PC-9 (cell line): ENCODE measurements at regions not wholly inside any gene's neighbourhood (a gene's known extent, or its start where the extent isn't known, plus 50 kb on each side); places are given as distances from the start of the nearest gene placed in this dataset.

Experiments
- BruUV-seq: library from RNA; stranded (reverse); fragments of 400-500 nt; replicated peaks from 2 replicates; lab custom pipeline; 2021; lab: Mats Ljungman, UMichigan
- CTCF ChIA-PET: fragments of 300-600 bp; sonication (Branson Sonifier 250); formaldehyde crosslinking; loops from one replicate; lab custom pipeline; 2022; ENCODE audit warnings: antibody characterized with exemption; lab: Charles Lee
- POLR2A ChIA-PET: fragments of 300-600 bp; sonication (Branson Sonifier 250); formaldehyde crosslinking; loops from one replicate; lab custom pipeline; 2022; ENCODE audit warnings: antibody characterized with exemption; ENCODE audit not compliant: unreplicated experiment; lab: Charles Lee
- DNase-seq, 2 experiments: peaks; one replicate each; pipeline versions ENCODE4 v3.0.0 to v3.0.0-alpha.2; 2015 to 2022; ENCODE audit warnings: mixed read lengths in 1 of 2
- H2AFZ ChIP-seq: fragments of 200-600 bp; sonication (generic); 2 replicates; pipeline ENCODE4 v1.8.1; 2017; ENCODE audit warnings: antibody characterized with exemption
- H3F3A ChIP-seq: fragments of 200-600 bp; sonication (generic); 2 replicates; pipeline ENCODE4 v1.8.1; 2017; ENCODE audit warnings: antibody characterized with exemption, mild to moderate bottlenecking, low read depth; ENCODE audit not compliant: insufficient read depth
- H3K27ac ChIP-seq: fragments of 200-600 bp; sonication (generic); 2 replicates; pipeline ENCODE4 v1.6.1; 2016; ENCODE audit warnings: mixed run types
- H3K27me3 ChIP-seq: fragments of 200-600 bp; sonication (generic); 2 replicates; pipeline ENCODE4 v1.6.1; 2016; ENCODE audit warnings: low read depth, mixed run types; ENCODE audit not compliant: insufficient read depth
- H3K36me3 ChIP-seq: fragments of 200-600 bp; sonication (generic); 2 replicates; pipeline ENCODE4 v1.6.1; 2016; ENCODE audit warnings: low read depth, mixed run types
- H3K4me1 ChIP-seq: fragments of 200-600 bp; sonication (generic); replicated peaks from 2 replicates; pipeline ENCODE4 v1.6.1; 2016; ENCODE audit warnings: mixed run types; ENCODE audit not compliant: insufficient read depth
- H3K4me2 ChIP-seq: fragments of 200-600 bp; sonication (generic); 2 replicates; pipeline ENCODE4 v1.6.1; 2017; ENCODE audit warnings: mixed run types
- H3K4me3 ChIP-seq: fragments of 200-600 bp; sonication (generic); 2 replicates; pipeline ENCODE4 v1.6.1; 2016; ENCODE audit warnings: mixed run types
- H3K79me2 ChIP-seq: fragments of 200-600 bp; sonication (generic); 2 replicates; pipeline ENCODE4 v1.6.1; 2017; ENCODE audit warnings: low read depth, mixed run types
- H3K9me2 ChIP-seq: fragments of 200-600 bp; sonication (generic); 2 replicates; pipeline ENCODE4 v1.8.1; 2017; ENCODE audit warnings: mild to moderate bottlenecking; ENCODE audit not compliant: insufficient read depth
- H3K9me3 ChIP-seq: fragments of 200-600 bp; sonication (generic); 2 replicates; pipeline ENCODE4 v1.8.1; 2016; ENCODE audit warnings: low read depth; ENCODE audit not compliant: insufficient read depth
- H4K20me1 ChIP-seq: fragments of 200-600 bp; sonication (generic); 2 replicates; pipeline ENCODE4 v1.8.1; 2017; ENCODE audit not compliant: insufficient read depth
- CTCF ChIP-seq: fragments of 200-600 bp; sonication (generic); conservative IDR thresholded peaks from 2 replicates; pipeline ENCODE4 v1.6.1; 2017; ENCODE audit warnings: mixed run types, antibody characterized with exemption, mild to moderate bottlenecking, moderate library complexity
- EZH2 ChIP-seq: fragments of 200-600 bp; sonication (generic); IDR thresholded peaks from 2 replicates; pipeline ENCODE4 v1.8.0; 2017; ENCODE audit warnings: antibody characterized with exemption, low read depth
- intact Hi-C: fragments of 100-400 bp; cut with micrococcal nuclease; formaldehyde crosslinking; loops from one replicate; pipeline ENCODE4 v1.10.0; 2022; ENCODE audit not compliant: unreplicated experiment

DNA sequence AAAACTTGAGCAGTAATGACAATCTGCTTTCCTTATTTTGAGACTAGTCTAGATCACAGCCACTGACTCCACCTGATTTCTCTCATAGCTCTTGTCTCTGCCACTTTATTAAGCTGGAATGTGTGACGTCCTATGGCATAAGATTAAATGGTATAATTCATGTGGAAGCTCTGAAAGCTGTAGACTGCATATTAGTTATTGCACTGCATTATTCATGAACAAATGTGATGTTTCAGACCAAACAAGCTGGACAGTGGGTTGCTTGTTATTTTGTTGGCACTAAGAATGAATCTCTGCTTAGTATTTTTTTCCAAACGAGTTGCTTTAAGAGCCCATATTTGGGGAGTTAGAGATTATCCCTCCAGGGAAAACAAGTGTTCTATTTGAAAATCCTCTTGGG lies 1218.5 kb downstream of the SUCLG1 start:
- no peaks in the 10 kb centered on the region for H4K20me1 ChIP-seq
- TF ChIP-seq CTCF (no peak), EZH2 (no peak)
- no peaks in the 10 kb centered on the region for H3K79me2 ChIP-seq
- intact Hi-C loops, result no loop called here
- no peak overlapping the region for H3K4me3 ChIP-seq
- H3K4me1 ChIP-seq, result no peaks in the 10 kb centered on the region
- CTCF ChIA-PET, result no interaction called here
- DNase-seq, result no peak
- no TSS peak for BruUV-seq
- H3F3A ChIP-seq, result no peaks in the 10 kb centered on the region
- H3K36me3 ChIP-seq, result no peaks in the 10 kb centered on the region
- POLR2A ChIA-PET, result no interaction called here
- H3K4me2 ChIP-seq, result no peak overlapping the region
- H3K27ac ChIP-seq, result no peak overlapping the region
- H3K27me3 ChIP-seq, result no peaks in the 10 kb centered on the region
- H3K9me2 ChIP-seq, result no peaks in the 10 kb centered on the region
- no peak overlapping the region for H2AFZ ChIP-seq
- no peaks in the 10 kb centered on the region for H3K9me3 ChIP-seq

GRCh38 chr2:83238111-83238510 lies 1221.0 kb downstream of the SUCLG1 start:
- H3K4me2 ChIP-seq, result no peak overlapping the region
- H2AFZ ChIP-seq, result no peak overlapping the region
- TF ChIP-seq CTCF (no peak), EZH2 (no peak)
- no peaks in the 10 kb centered on the region for H3K36me3 ChIP-seq
- H3K9me3 ChIP-seq, result no peaks in the 10 kb centered on the region
- no peaks in the 10 kb centered on the region for H3K9me2 ChIP-seq
- ChIA-PET POLR2A (no interaction called here), CTCF (no interaction called here)
- H3K79me2 ChIP-seq, result no peaks in the 10 kb centered on the region
- intact Hi-C loops, result no loop called here
- no peak overlapping the region for H3K4me3 ChIP-seq
- no peaks in the 10 kb centered on the region for H4K20me1 ChIP-seq
- H3K27ac ChIP-seq, result no peak overlapping the region
- H3K27me3 ChIP-seq, result no peaks in the 10 kb centered on the region
- H3F3A ChIP-seq, result no peaks in the 10 kb centered on the region
- BruUV-seq, result no TSS peak
- no peaks in the 10 kb centered on the region for H3K4me1 ChIP-seq
- DNase-seq, result no peak

DNA sequence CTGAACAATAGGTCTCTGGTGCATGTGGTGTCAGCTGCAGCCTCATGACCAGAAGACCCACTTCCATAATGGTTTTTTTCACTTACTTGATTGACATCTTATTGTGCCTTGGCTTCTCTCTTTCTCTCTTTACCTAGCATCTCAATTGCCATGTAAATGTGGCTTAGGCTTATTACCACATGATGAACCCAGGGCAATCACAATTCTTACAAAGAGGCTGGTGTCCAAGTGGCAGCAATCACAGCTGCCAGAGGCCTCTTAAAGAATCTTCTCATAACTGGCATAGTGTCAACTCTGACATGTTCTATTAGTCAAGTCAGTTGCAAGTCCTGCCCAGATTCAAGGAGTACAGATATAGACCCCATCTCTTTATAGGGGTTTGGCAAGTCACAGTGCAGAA lies 1224.8 kb downstream of the SUCLG1 start:
- CTCF ChIA-PET, result no interaction called here
- Histone ChIP-seq H3K79me2 (no peaks in the 10 kb centered on the region), H3K9me2 (no peaks in the 10 kb centered on the region), H3F3A (no peaks in the 10 kb centered on the region), H4K20me1 (no peaks in the 10 kb centered on the region), H3K4me2 (no peak overlapping the region), H3K27me3 (no peaks in the 10 kb centered on the region), H2AFZ (no peak overlapping the region), H3K4me3 (no peak overlapping the region), H3K9me3 (no peaks in the 10 kb centered on the region), H3K4me1 (no peaks in the 10 kb centered on the region), H3K36me3 (no peaks in the 10 kb centered on the region), H3K27ac (no peak overlapping the region)
- intact Hi-C loops, result no loop called here
- POLR2A ChIA-PET, result no interaction called here
- no TSS peak for BruUV-seq
- TF ChIP-seq EZH2 (no peak), CTCF (no peak)
- no peak for DNase-seq
